Activated naive CD8-positive, alpha-beta T cell treated with anti-CD3 and anti-CD28 coated beads, Interleukin-2, amount 10 ng/mL, durations not matched to agents 7 days and 5 days (primary cell): ENCODE measurements at regions not wholly inside any gene's neighbourhood (a gene's known extent, or its start where the extent isn't known, plus 50 kb on each side); places are given as distances from the start of the nearest gene placed in this dataset.

Experiments
- ATAC-seq: fragments of 150-1000 bp; cut with Tn5 transposase; one replicate; pipeline ENCODE4 v1.10.0; 2021; ENCODE audit warnings: low read depth, moderate library complexity
- POLR2A ChIA-PET: fragments of 350-600 bp; sonication (Branson Sonifier 250); formaldehyde crosslinking; loops from one replicate; lab custom pipeline; 2021; ENCODE audit warnings: antibody characterized with exemption; lab: Charles Lee
- DNase-seq: peaks from one replicate; pipeline ENCODE4 v3.0.0; 2021
- H3K27ac Mint-ChIP-seq: one replicate; pipeline ENCODE4 v1.8.0; 2022; ENCODE audit warnings: mild to moderate bottlenecking, mixed read lengths
- H3K27me3 Mint-ChIP-seq: one replicate; pipeline ENCODE4 v1.8.0; 2022; ENCODE audit warnings: mild to moderate bottlenecking, moderate library complexity, mixed read lengths
- H3K36me3 Mint-ChIP-seq: one replicate; pipeline ENCODE4 v1.8.0; 2021; ENCODE audit warnings: mild to moderate bottlenecking, mixed read lengths
- H3K4me1 Mint-ChIP-seq: one replicate; pipeline ENCODE4 v1.8.0; 2021; ENCODE audit warnings: mixed read lengths
- H3K4me3 Mint-ChIP-seq: one replicate; pipeline ENCODE4 v1.8.0; 2022; ENCODE audit warnings: mild to moderate bottlenecking, moderate library complexity, mixed read lengths
- H3K9me3 Mint-ChIP-seq: one replicate; pipeline ENCODE4 v1.8.0; 2021; ENCODE audit warnings: mixed read lengths

- H3K36me3 Mint-ChIP-seq: peaks cover 2% of the 10 kb centered on the region
- DNase-seq (no peak), ATAC-seq (no peak)
- peaks cover 57% of the 10 kb centered on the region for H3K4me1 Mint-ChIP-seq
- H3K9me3 Mint-ChIP-seq: no peaks in the 10 kb centered on the region
- H3K27me3 Mint-ChIP-seq: no peaks in the 10 kb centered on the region
- POLR2A ChIA-PET: interaction anchor here (1.9 to 2.4 kb wide), 2 partner anchors 11 to 81 kb away, joined by 4 to 16 read pairs; partner anchors contain the start of gene VARS2
- H3K27ac Mint-ChIP-seq: peak overlapping the region; percentile 14
- H3K4me3 Mint-ChIP-seq: no peak overlapping the region
Observed at GRCh38 chr6:30832864-30833263, 51.5 kb upstream of the DDR1 start.

GRCh38 chr6:30830438-30830837 is 53.9 kb upstream of the DDR1 start:
- Mint-ChIP-seq H3K36me3 (peaks cover 5% of the 10 kb centered on the region), H3K4me1 (peaks cover 64% of the 10 kb centered on the region), H3K27ac (peak overlapping the region; percentile 92), H3K27me3 (no peaks in the 10 kb centered on the region), H3K4me3 (peak overlapping the region; percentile 87), H3K9me3 (no peaks in the 10 kb centered on the region)
- DNase-seq (no peak), ATAC-seq (peak; percentile 12)
- POLR2A ChIA-PET: interaction anchor here (0.6 to 4.3 kb wide), 12 partner anchors 13 to 94 kb away, joined by 3 to 20 read pairs (median 5); partner anchors contain the start of genes GTF2H4 and VARS2

DNA sequence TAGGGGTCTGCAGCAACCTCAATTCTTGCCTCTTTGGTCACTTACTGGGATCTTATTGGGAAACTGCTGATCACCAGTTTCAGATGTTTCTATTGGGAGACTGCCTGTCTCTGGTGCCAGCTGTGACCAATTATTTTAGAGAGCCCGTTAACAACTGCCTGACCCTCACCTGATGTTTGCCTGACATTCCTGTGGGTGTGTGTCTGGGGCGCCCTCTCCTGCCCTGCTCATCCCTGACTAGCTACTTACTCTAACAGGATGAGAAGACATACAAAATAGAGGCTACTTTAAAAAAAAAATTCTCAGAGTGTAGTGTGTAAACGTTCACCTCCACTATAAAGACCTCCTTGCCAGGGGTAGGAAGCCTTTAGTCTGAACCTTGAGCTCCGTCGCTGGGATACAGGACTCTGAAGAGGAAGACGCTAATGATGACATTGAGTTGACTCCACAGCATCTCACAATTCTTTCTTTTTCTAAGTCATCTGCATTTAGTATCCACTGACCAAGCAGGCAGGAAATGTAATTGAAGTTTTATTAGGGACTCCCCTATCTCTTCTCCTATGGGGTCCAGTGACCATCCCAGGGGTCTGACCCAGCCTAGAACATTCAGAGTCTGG is 54.6 kb upstream of the DDR1 start:
- peaks cover 6% of the 10 kb centered on the region for H3K36me3 Mint-ChIP-seq
- H3K27ac Mint-ChIP-seq: peak overlapping the region; percentile 92
- POLR2A ChIA-PET: interaction anchor here (0.6 to 4.3 kb wide), 19 partner anchors 13 to 151 kb away, joined by 3 to 20 read pairs (median 4); partner anchors contain the start of genes GTF2H4, IER3, MDC1 and VARS2
- H3K27me3 Mint-ChIP-seq: no peaks in the 10 kb centered on the region
- no peak for DNase-seq
- ATAC-seq: peak; percentile 46
- H3K4me1 Mint-ChIP-seq: peaks cover 59% of the 10 kb centered on the region
- peak overlapping the region; percentile 87 for H3K4me3 Mint-ChIP-seq
- H3K9me3 Mint-ChIP-seq: no peaks in the 10 kb centered on the region

DNA sequence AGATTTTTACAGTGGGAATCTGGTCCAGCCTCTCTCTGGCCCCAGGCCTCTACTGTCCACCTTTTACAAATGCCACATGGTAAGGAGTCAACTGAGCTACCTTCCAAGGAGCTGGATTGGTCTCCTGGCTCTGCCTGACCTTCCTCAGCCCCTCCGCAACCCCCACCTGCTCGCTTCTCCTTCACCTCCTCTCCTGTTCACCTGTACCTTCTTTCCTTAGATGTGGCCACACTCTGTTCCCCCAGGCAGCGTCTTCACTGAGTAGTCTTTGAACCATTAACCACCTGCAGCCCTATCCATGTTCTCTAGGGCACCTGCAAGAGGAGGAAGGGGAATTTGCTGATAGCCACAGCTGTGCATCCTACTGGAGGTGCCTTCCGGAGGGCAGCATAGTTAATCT is 55.3 kb upstream of the DDR1 start:
- Mint-ChIP-seq H3K4me3 (peak overlapping the region; percentile 87), H3K4me1 (peaks cover 53% of the 10 kb centered on the region), H3K36me3 (peaks cover 13% of the 10 kb centered on the region), H3K9me3 (no peaks in the 10 kb centered on the region), H3K27ac (peak overlapping the region; percentile 72), H3K27me3 (no peaks in the 10 kb centered on the region)
- POLR2A ChIA-PET: interaction anchor here (0.8 to 4.3 kb wide), 15 partner anchors 9 to 98 kb away, joined by 3 to 20 read pairs (median 4); partner anchors contain the start of genes GTF2H4, IER3 and VARS2
- ATAC-seq (no peak), DNase-seq (no peak)

- H3K9me3 Mint-ChIP-seq: no peaks in the 10 kb centered on the region
- peak overlapping the region; percentile 72 for H3K27ac Mint-ChIP-seq
- peaks cover 21% of the 10 kb centered on the region for H3K36me3 Mint-ChIP-seq
- H3K4me3 Mint-ChIP-seq: peak overlapping the region; percentile 87
- peaks cover 53% of the 10 kb centered on the region for H3K4me1 Mint-ChIP-seq
- no peaks in the 10 kb centered on the region for H3K27me3 Mint-ChIP-seq
- POLR2A ChIA-PET: interaction anchor here (0.6 to 4.3 kb wide), 10 partner anchors 8 to 102 kb away, joined by 3 to 20 read pairs (median 4); partner anchors contain the start of genes DDR1, GTF2H4, IER3 and VARS2
- DNase-seq (peak; percentile 81), ATAC-seq (peak; percentile 76)
Observed at GRCh38 chr6:30828027-30828962, 56.0 kb upstream of the DDR1 start.

- DNase-seq (no peak), ATAC-seq (no peak)
- POLR2A ChIA-PET: interaction anchor here (0.7 to 0.9 kb wide), 2 partner anchors 39 to 87 kb away, joined by 3 to 4 read pairs; partner anchors contain the start of gene VARS2
- Mint-ChIP-seq H3K27me3 (no peaks in the 10 kb centered on the region), H3K4me1 (peaks cover 57% of the 10 kb centered on the region), H3K9me3 (no peaks in the 10 kb centered on the region), H3K4me3 (peak overlapping the region; percentile 4), H3K27ac (peak overlapping the region; percentile 13), H3K36me3 (peaks cover 26% of the 10 kb centered on the region)
Observed at GRCh38 chr6:30826961-30827342, 57.4 kb upstream of the DDR1 start.

GRCh38 chr6:30824698-30825097 is 59.6 kb upstream of the DDR1 start:
- DNase-seq: no peak
- Mint-ChIP-seq H3K4me3 (no peak overlapping the region), H3K36me3 (peaks cover 34% of the 10 kb centered on the region), H3K27me3 (no peaks in the 10 kb centered on the region), H3K27ac (no peak overlapping the region), H3K9me3 (no peaks in the 10 kb centered on the region), H3K4me1 (peaks cover 55% of the 10 kb centered on the region)
- POLR2A ChIA-PET: interaction anchor here (0.6 kb wide), 1 partner anchor 85 kb away, joined by 3 read pairs; no protein-coding TSS in a partner anchor
- no peak for ATAC-seq

GRCh38 chr6:30823534-30823865 is 60.8 kb upstream of the DDR1 start:
- Mint-ChIP-seq H3K36me3 (peaks cover 44% of the 10 kb centered on the region), H3K27ac (peak overlapping the region; percentile 44)

DNA sequence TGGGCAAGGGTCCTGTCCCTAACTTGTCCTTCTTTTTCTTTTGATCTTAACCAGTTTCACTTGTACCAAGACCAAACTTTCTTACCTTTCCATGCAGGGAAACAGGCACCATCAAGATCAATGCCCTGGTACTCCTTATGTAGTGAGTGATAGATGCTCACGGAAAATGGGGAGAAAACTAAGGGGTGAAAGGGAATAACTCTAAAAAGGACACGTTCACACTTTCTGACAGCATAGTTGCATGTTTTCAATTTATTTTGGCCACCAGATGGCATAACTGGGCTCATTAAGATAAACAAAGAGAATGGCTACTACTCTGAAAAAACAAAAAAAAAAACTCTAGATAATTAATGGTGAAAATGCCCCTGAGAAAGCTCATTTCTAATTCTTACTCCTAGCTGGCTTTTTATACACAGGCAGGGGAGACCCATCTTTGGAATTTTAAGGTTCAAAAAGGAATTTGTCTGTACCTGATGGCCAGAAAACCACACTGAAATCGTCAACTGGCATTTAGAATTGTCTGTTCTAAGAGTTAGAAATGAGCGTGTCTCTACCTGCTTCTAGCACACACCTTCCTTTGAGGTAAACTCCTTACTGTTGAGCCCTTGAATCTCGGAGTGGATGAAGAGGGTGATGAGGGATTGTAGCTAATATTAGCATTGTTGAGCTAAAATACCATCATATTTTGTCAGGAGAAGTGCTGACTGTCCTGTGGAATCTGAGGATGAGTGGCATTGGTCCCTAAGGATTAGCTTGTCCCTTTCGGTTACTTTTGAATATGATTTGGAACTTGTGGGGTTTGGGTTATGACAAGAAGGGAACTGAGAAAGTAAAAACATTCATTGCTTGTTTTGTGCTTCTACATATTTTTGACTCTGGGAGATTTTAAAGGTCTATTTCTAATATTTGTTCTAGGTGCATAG is 62.2 kb upstream of the DDR1 start:
- Mint-ChIP-seq H3K36me3 (peaks cover 49% of the 10 kb centered on the region), H3K4me3 (no peak overlapping the region), H3K4me1 (peaks cover 43% of the 10 kb centered on the region), H3K9me3 (no peaks in the 10 kb centered on the region), H3K27ac (peak overlapping the region; percentile 37), H3K27me3 (no peaks in the 10 kb centered on the region)
- ATAC-seq: no peak
- no peak for DNase-seq
- POLR2A ChIA-PET: interaction anchor here (0.9 to 1.1 kb wide), 2 partner anchors 46 to 84 kb away, joined by 3 read pairs; no protein-coding TSS in a partner anchor

More at GRCh38 chr6:30823534-30823865, 60.8 kb upstream of the DDR1 start:
- Mint-ChIP-seq H3K27me3 (no peaks in the 10 kb centered on the region), H3K9me3 (no peaks in the 10 kb centered on the region), H3K4me1 (peaks cover 50% of the 10 kb centered on the region), H3K4me3 (no peak overlapping the region)
- DNase-seq: no peak
- POLR2A ChIA-PET: interaction anchor here (0.6 to 0.7 kb wide), 2 partner anchors 37 to 83 kb away, joined by 4 to 8 read pairs; no protein-coding TSS in a partner anchor
- ATAC-seq: no peak

DNA sequence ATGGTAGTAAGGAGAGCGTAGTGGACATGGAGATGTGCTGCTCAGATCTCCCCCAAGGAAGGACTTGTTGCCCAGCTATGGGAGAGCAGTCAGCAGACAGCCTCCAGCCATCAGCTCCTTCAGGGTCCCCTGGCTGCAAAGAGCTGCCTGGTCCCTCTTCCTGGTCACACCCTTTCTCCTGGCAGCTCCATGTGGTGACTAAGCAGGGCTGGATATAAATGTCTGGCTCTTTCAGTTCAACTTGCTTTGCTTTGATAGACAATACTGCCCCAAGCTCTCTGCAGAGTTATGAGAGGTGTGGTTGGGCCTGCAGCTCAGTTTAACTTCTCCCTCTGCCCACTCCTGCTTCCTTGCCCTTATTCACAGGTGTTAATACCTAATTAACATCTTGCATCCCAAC is 64.1 kb upstream of the DDR1 start:
- DNase-seq (no peak), ATAC-seq (no peak)
- Mint-ChIP-seq H3K27ac (peak overlapping the region; percentile 69), H3K4me3 (no peak overlapping the region), H3K36me3 (peaks cover 56% of the 10 kb centered on the region), H3K27me3 (no peaks in the 10 kb centered on the region), H3K9me3 (peaks cover 3% of the 10 kb centered on the region), H3K4me1 (peaks cover 42% of the 10 kb centered on the region)
- POLR2A ChIA-PET: interaction anchor here (1.0 to 1.4 kb wide), 3 partner anchors 9 to 82 kb away, joined by 3 to 4 read pairs (median 4); partner anchors contain the start of gene FLOT1

GRCh38 chr6:30819297-30819917 is 64.9 kb upstream of the DDR1 start:
- DNase-seq (no peak), ATAC-seq (peak; percentile 18)
- Mint-ChIP-seq H3K27ac (peak overlapping the region; percentile 69), H3K4me1 (peaks cover 43% of the 10 kb centered on the region), H3K27me3 (no peaks in the 10 kb centered on the region), H3K4me3 (no peak overlapping the region), H3K9me3 (peaks cover 4% of the 10 kb centered on the region), H3K36me3 (peaks cover 54% of the 10 kb centered on the region)
- POLR2A ChIA-PET: interaction anchor here (1.0 to 1.4 kb wide), 3 partner anchors 10 to 81 kb away, joined by 3 to 4 read pairs (median 4); partner anchors contain the start of gene FLOT1
